Loucy (cell line): ENCODE measurements at regions not wholly inside any gene's neighbourhood (a gene's known extent, or its start where the extent isn't known, plus 50 kb on each side); places are given as distances from the start of the nearest gene placed in this dataset.

Source experiments
- H2AFZ ChIP-seq: fragments of 200-600 bp; sonication (generic); 2 replicates; pipeline ENCODE4 v1.6.0; 2016; ENCODE audit warnings: antibody characterized with exemption, mild to moderate bottlenecking, low read length, moderate library complexity
- H3F3A ChIP-seq: fragments of 200-600 bp; 2 replicates; pipeline ENCODE4 v1.6.0; 2016; ENCODE audit warnings: antibody characterized with exemption, low read depth, mild to moderate bottlenecking
- H3K27me3 ChIP-seq: fragments of 200-600 bp; sonication (generic); 2 replicates; pipeline ENCODE4 v1.6.1; 2014; ENCODE audit warnings: low read length, mild to moderate bottlenecking; ENCODE audit not compliant: insufficient read depth, poor library complexity, severe bottlenecking
- H3K36me3 ChIP-seq: fragments of 200-600 bp; sonication (generic); 2 replicates; pipeline ENCODE4 v1.6.1; 2016; ENCODE audit warnings: low read length; ENCODE audit not compliant: insufficient read depth
- H3K4me1 ChIP-seq: fragments of 200-600 bp; sonication (generic); 2 replicates; pipeline ENCODE4 v1.5.1; 2014; ENCODE audit warnings: low read length, mild to moderate bottlenecking; ENCODE audit not compliant: insufficient read depth, poor library complexity, severe bottlenecking
- H3K4me2 ChIP-seq: fragments of 200-600 bp; sonication (generic); 2 replicates; pipeline ENCODE4 v1.6.0; 2014; ENCODE audit warnings: antibody characterized with exemption, low read length, low read depth, mild to moderate bottlenecking; ENCODE audit not compliant: poor library complexity, severe bottlenecking
- H3K4me3 ChIP-seq: fragments of 200-600 bp; sonication (generic); 2 replicates; pipeline ENCODE4 v1.5.1; 2014; ENCODE audit warnings: low read length, mild to moderate bottlenecking, mixed read lengths; ENCODE audit not compliant: poor library complexity, severe bottlenecking
- H3K79me2 ChIP-seq: fragments of 200-600 bp; sonication (generic); 2 replicates; pipeline ENCODE4 v1.6.1; 2014; ENCODE audit warnings: low read length; ENCODE audit not compliant: insufficient read depth
- H3K9ac ChIP-seq: fragments of 200-600 bp; sonication (generic); 2 replicates; pipeline ENCODE4 v1.6.0; 2014; ENCODE audit warnings: mild to moderate bottlenecking, low read depth, low read length, moderate library complexity; ENCODE audit not compliant: poor library complexity, severe bottlenecking
- H3K9me2 ChIP-seq: fragments of 200-600 bp; sonication (generic); replicated peaks from 2 replicates; pipeline ENCODE4 v1.6.1; 2016; ENCODE audit warnings: low read depth, low read length, mixed read lengths
- H3K9me3 ChIP-seq: fragments of 200-600 bp; sonication (generic); 2 replicates; pipeline ENCODE4 v1.6.1; 2014; ENCODE audit warnings: mild to moderate bottlenecking, antibody characterized with exemption, low read length, low read depth; ENCODE audit not compliant: insufficient read depth
- H4K20me1 ChIP-seq: fragments of 200-600 bp; sonication (generic); 2 replicates; pipeline ENCODE4 v1.6.0; 2014; ENCODE audit warnings: antibody characterized with exemption, low read length, mild to moderate bottlenecking; ENCODE audit not compliant: insufficient read depth, poor library complexity, severe bottlenecking
- EZH2phosphoT487 ChIP-seq: fragments of 200-600 bp; IDR thresholded peaks from 2 replicates; pipeline ENCODE4 v1.6.1; 2018; ENCODE audit warnings: antibody characterized with exemption, mild to moderate bottlenecking, moderate library complexity, borderline replicate concordance
- TF ChIP-seq, protein P1 (sequence below): fragments of 200-600 bp; sonication (generic); conservative IDR thresholded peaks from 2 replicates; pipeline ENCODE4 v1.5.1; 2014; ENCODE audit warnings: mild to moderate bottlenecking, antibody characterized with exemption, low read length

DNA sequence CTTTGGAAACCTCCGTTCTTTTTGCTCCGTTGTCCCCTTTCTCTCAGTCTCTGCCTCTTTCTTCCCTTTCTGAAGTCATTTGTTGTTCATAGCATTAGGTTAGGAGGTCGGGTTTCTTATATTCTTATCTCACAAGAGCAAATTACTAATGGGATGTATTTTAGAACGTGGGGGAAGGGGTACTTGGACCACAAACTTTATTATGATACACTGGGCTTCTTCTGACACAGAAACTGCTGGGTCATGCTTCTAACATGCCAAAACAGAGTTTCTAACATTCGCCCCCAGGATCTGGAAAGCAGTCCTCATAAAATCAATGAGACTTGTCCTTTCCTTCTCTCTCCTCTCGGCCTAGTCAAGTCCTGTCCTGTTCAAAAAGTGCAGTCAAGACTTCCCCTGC, 334.4 kb downstream of the GADD45G start:
- H3K27me3 ChIP-seq, result peaks cover 6% of the 10 kb centered on the region
- no peak overlapping the region for H2AFZ ChIP-seq
- TF ChIP-seq, protein P1, sequence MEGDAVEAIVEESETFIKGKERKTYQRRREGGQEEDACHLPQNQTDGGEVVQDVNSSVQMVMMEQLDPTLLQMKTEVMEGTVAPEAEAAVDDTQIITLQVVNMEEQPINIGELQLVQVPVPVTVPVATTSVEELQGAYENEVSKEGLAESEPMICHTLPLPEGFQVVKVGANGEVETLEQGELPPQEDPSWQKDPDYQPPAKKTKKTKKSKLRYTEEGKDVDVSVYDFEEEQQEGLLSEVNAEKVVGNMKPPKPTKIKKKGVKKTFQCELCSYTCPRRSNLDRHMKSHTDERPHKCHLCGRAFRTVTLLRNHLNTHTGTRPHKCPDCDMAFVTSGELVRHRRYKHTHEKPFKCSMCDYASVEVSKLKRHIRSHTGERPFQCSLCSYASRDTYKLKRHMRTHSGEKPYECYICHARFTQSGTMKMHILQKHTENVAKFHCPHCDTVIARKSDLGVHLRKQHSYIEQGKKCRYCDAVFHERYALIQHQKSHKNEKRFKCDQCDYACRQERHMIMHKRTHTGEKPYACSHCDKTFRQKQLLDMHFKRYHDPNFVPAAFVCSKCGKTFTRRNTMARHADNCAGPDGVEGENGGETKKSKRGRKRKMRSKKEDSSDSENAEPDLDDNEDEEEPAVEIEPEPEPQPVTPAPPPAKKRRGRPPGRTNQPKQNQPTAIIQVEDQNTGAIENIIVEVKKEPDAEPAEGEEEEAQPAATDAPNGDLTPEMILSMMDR, result no peak
- TF ChIP-seq EZH2phosphoT487, result no peak
- no peaks in the 10 kb centered on the region for H3K9me2 ChIP-seq
- H3K9me3 ChIP-seq, result no peaks in the 10 kb centered on the region
- H4K20me1 ChIP-seq, result no peaks in the 10 kb centered on the region
- no peaks in the 10 kb centered on the region for H3K4me1 ChIP-seq
- no peaks in the 10 kb centered on the region for H3K36me3 ChIP-seq
- no peak overlapping the region for H3K9ac ChIP-seq
- H3K4me2 ChIP-seq, result no peak overlapping the region
- no peaks in the 10 kb centered on the region for H3K79me2 ChIP-seq
- no peak overlapping the region for H3K4me3 ChIP-seq
- no peaks in the 10 kb centered on the region for H3F3A ChIP-seq

DNA sequence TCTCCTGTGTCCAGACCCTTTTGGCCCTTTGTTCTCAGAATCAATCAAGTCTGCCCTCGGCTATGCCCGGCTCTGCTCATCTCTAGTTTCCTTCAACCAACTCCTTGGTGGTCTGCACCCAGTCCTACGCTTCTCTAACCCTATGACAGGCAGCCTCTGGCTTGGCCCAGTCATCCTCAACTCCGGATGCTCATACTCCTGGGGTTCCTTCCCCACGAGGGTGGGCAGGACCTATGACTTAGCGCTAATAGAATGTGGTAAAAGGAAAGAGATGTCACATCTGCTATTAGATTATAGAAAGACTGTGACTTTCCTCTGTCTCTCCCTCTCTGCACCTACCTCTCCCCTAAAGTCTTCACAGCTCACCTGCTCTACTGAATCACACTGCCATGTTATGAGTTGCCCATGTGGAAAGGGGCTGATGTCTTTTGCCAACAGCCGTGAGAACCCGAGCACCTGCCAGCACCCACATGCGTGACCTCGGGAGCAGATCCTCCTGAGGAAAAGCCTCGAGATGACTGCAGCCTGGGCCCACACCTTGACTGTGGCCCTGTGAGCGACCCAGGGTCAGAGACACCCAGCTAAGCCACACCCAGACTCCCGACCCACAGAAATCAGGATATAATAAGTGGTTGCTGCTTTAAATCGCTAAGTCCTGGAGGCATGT, 334.9 kb downstream of the GADD45G start:
- TF ChIP-seq, protein P1, result no peak
- no peak for TF ChIP-seq EZH2phosphoT487

DNA sequence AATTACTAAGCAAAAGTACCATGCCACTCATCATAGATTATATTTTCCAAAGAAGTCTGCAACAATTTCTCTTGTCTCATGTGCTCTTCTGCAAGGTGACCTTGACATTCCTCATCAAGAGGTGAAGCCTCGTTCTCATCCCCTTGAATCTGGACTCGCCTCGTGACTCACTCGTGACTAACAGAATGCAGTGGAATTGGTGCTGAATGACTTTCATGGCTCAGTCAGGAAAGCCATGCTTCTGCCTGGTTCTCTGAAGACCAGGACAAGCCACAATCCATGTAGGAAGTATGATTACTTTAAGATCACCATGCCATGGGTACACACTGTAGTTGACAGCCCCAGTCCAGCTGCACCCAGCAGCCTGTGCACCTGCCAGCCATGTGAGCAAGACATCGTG, 335.8 kb downstream of the GADD45G start:
- no peaks in the 10 kb centered on the region for H3K9me3 ChIP-seq
- H2AFZ ChIP-seq, result no peak overlapping the region
- H3K9ac ChIP-seq, result no peak overlapping the region
- H3K36me3 ChIP-seq, result no peaks in the 10 kb centered on the region
- H3K9me2 ChIP-seq, result no peaks in the 10 kb centered on the region
- no peaks in the 10 kb centered on the region for H3K79me2 ChIP-seq
- H4K20me1 ChIP-seq, result no peaks in the 10 kb centered on the region
- H3K4me2 ChIP-seq, result no peak overlapping the region
- H3K4me3 ChIP-seq, result no peak overlapping the region
- H3K27me3 ChIP-seq, result peaks cover 6% of the 10 kb centered on the region
- no peaks in the 10 kb centered on the region for H3F3A ChIP-seq
- TF ChIP-seq EZH2phosphoT487, result no peak
- TF ChIP-seq, protein P1, result no peak
- H3K4me1 ChIP-seq, result no peaks in the 10 kb centered on the region

More for the DNA sequence above, 334.9 kb downstream of the GADD45G start:
- Histone ChIP-seq H3K27me3 (peaks cover 6% of the 10 kb centered on the region), H3K79me2 (no peaks in the 10 kb centered on the region), H3K9me3 (no peaks in the 10 kb centered on the region), H3K9me2 (no peaks in the 10 kb centered on the region), H3K4me1 (no peaks in the 10 kb centered on the region), H3F3A (no peaks in the 10 kb centered on the region), H3K36me3 (no peaks in the 10 kb centered on the region), H4K20me1 (no peaks in the 10 kb centered on the region), H3K4me2 (no peak overlapping the region), H2AFZ (no peak overlapping the region), H3K4me3 (no peak overlapping the region), H3K9ac (no peak overlapping the region)
